ENCODE measurements at regions not wholly inside any gene's neighbourhood (a gene's known extent, or its start where the extent isn't known, plus 50 kb on each side); places are given as distances from the start of the nearest gene placed in this dataset.
"Not testable (repeated sequence)": the region's sequence is repeated elsewhere in the genome, so short reads cannot be mapped to it uniquely, and the experiment has no call there.

- Mint-ChIP-seq H3K27me3 (ENCODE audit: low read depth) (peaks cover 10% of the 10 kb centered on the region), H3K36me3 (ENCODE audit: low read depth) (no peaks in the 10 kb centered on the region), H3K4me1 (ENCODE audit: low read depth) (no peaks in the 10 kb centered on the region), H3K4me3 (ENCODE audit: unreplicated experiment) (no peak overlapping the region), H3K27ac (ENCODE audit: unreplicated experiment) (no peak overlapping the region), H3K9me3 (ENCODE audit: low read depth) (peaks cover 14% of the 10 kb centered on the region)
- no peak for DNase-seq (ENCODE audit: low spot score)
- no peak for TF ChIP-seq CTCF (IDR thresholded peaks at IDR 0.05)
These were observed 502.9 kb upstream of the SYT1 start for GRCh38 chr12:78361683-78362082.

- no peaks in the 10 kb centered on the region for H3K4me1 Mint-ChIP-seq (ENCODE audit: low read depth)
- peaks cover 12% of the 10 kb centered on the region for H3K27me3 Mint-ChIP-seq (ENCODE audit: low read depth)
- H3K27ac Mint-ChIP-seq (ENCODE audit: unreplicated experiment) = no peak overlapping the region
- no peaks in the 10 kb centered on the region for H3K36me3 Mint-ChIP-seq (ENCODE audit: low read depth)
- no peak for DNase-seq (ENCODE audit: low spot score)
- no peaks in the 10 kb centered on the region for H3K9me3 Mint-ChIP-seq (ENCODE audit: low read depth)
- TF ChIP-seq CTCF (IDR thresholded peaks at IDR 0.05) = no peak
- H3K4me3 Mint-ChIP-seq (ENCODE audit: unreplicated experiment) = no peak overlapping the region
These were observed 493.3 kb upstream of the SYT1 start for GRCh38 chr12:78371284-78371683.

GRCh38 chr12:78375461-78375860, 489.1 kb upstream of the SYT1 start:
- peaks cover 9% of the 10 kb centered on the region for H3K27me3 Mint-ChIP-seq (ENCODE audit: low read depth)
- H3K27ac Mint-ChIP-seq (ENCODE audit: unreplicated experiment) = no peak overlapping the region
- H3K9me3 Mint-ChIP-seq (ENCODE audit: low read depth) = peaks cover 9% of the 10 kb centered on the region
- no peaks in the 10 kb centered on the region for H3K4me1 Mint-ChIP-seq (ENCODE audit: low read depth)
- peaks cover 5% of the 10 kb centered on the region for H3K36me3 Mint-ChIP-seq (ENCODE audit: low read depth)
- TF ChIP-seq CTCF (IDR thresholded peaks at IDR 0.05) = no peak
- no peak for DNase-seq (ENCODE audit: low spot score)
- H3K4me3 Mint-ChIP-seq (ENCODE audit: unreplicated experiment) = no peak overlapping the region

- no peak for TF ChIP-seq CTCF (IDR thresholded peaks at IDR 0.05)
- H3K27me3 Mint-ChIP-seq (ENCODE audit: low read depth) = peaks cover 9% of the 10 kb centered on the region
- H3K4me3 Mint-ChIP-seq (ENCODE audit: unreplicated experiment) = no peak overlapping the region
- no peak for DNase-seq (ENCODE audit: low spot score)
- H3K9me3 Mint-ChIP-seq (ENCODE audit: low read depth) = peaks cover 9% of the 10 kb centered on the region
- H3K36me3 Mint-ChIP-seq (ENCODE audit: low read depth) = peaks cover 5% of the 10 kb centered on the region
- H3K27ac Mint-ChIP-seq (ENCODE audit: unreplicated experiment) = no peak overlapping the region
- H3K4me1 Mint-ChIP-seq (ENCODE audit: low read depth) = no peaks in the 10 kb centered on the region
These were observed 488.3 kb upstream of the SYT1 start for GRCh38 chr12:78376257-78376656.

GRCh38 chr12:78379065-78379464, 485.5 kb upstream of the SYT1 start:
- DNase-seq (ENCODE audit: low spot score); H3K9me3 Mint-ChIP-seq (ENCODE audit: low read depth); H3K36me3 Mint-ChIP-seq (ENCODE audit: low read depth); H3K4me1 Mint-ChIP-seq (ENCODE audit: low read depth); H3K27me3 Mint-ChIP-seq (ENCODE audit: low read depth); H3K4me3 Mint-ChIP-seq (ENCODE audit: unreplicated experiment); H3K27ac Mint-ChIP-seq (ENCODE audit: unreplicated experiment): not testable (repeated sequence)

GRCh38 chr12:78383414-78383813, 481.2 kb upstream of the SYT1 start:
- Mint-ChIP-seq H3K4me3 (ENCODE audit: unreplicated experiment) (no peak overlapping the region), H3K4me1 (ENCODE audit: low read depth) (peaks cover 4% of the 10 kb centered on the region), H3K27ac (ENCODE audit: unreplicated experiment) (no peak overlapping the region), H3K36me3 (ENCODE audit: low read depth) (peaks cover 4% of the 10 kb centered on the region), H3K27me3 (ENCODE audit: low read depth) (no peaks in the 10 kb centered on the region), H3K9me3 (ENCODE audit: low read depth) (peaks cover 6% of the 10 kb centered on the region)
- TF ChIP-seq CTCF (IDR thresholded peaks at IDR 0.05) = no peak
- DNase-seq (ENCODE audit: low spot score) = no peak

Measured in chondrocyte (in vitro differentiated cells).